ENCODE measurements at regions not wholly inside any gene's neighbourhood (a gene's known extent, or its start where the extent isn't known, plus 50 kb on each side); places are given as distances from the start of the nearest gene placed in this dataset.
"Not testable (repeated sequence)": the region's sequence is repeated elsewhere in the genome, so short reads cannot be mapped to it uniquely, and the experiment has no call there.

DNA sequence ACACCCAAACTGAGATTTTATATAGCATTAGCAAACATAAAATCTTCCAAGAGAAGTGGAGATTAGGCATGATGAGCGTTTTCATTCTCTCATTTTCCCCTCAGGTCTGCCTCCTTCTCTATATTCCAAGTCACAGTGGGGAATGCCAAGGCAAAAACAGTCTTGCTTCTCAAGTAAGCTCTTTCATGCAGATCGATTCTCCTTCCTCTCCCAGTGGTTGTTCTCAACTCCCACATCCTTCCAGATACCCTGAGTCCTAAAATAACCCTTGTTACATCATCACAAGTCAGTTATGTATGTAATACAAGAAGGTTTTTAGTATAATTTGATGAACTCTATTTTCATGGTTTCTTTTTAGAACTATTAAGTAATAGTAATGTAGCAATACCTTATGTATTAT is 150.6 kb downstream of the TXNL1 start:
- DNase-seq = no peak

DNA sequence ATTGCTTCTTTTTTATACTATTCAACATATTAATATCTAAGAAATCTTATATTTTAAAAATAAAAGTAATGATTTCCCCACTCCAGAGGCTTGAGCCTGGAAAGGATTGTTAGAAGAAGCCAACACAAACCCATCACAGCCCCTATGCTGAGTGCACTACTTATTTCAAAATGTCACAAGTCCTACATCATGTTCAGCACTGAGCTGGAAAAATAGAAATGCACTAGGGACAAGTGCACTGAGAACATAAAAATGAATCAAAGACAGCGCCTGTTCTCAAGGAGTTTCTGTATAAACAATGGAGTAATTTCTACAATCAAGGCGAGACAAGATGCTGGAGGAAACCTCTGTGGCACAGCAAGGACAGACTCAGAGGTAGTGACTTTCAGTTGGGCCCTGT is 155.0 kb downstream of the TXNL1 start:
- DNase-seq = no peak

DNA sequence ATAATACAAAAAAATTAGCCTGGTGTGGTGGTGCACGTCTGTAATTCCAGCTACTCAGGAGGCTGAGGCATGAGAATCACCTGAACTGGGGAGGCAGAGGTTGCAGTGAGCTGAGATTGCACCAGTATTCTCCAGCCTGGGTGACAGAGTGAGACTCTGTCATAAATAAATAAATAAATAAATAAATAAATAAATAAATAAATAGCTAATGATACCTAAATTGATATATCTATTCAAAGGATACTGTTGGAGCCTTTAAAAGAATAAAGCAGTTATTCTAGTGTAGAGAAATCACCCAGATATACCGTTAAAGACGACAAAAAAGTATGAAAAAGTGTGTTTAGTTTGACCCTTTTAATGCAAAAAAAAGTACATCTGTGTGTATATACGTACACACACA is 155.6 kb downstream of the TXNL1 start:
- not testable (repeated sequence) for DNase-seq

DNA sequence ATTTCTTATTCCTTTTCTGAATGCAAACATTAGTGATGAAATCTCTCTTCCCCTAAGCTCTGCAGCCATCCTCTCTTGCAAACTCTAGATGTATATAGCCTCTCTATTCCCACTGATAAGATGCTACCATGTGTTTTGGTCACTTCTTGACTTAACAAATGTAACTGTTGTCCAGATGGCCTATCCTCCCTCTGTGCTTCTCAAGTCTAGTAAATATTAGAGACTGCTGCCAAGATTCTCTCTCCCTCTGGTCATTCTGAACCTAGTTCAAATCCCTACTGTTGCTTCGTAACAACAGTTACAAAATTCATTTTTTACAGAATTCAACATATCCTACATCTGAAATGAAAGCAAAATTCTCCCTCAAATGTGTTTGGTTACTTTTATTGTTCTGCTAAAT is 156.6 kb downstream of the TXNL1 start:
- no peak for DNase-seq

DNA sequence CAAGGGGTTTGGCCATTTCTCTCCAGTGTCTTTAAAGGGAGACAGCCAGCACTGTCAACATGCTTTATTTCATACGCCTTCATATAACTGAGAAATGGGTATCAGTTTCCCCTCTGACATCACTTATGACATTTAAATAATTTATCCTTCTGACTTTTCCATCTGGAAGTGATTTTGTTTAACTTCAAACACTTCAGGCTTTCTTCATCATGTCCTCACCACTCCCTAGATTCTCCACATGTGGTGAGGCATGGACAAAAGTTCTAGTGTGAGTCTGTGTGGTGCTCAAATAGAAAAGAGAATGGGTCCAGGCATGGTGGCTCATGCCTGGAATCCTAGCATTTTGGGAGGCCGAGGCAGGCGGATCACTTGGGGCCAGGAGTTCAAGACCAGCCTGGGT is 158.6 kb downstream of the TXNL1 start:
- DNase-seq = no peak

DNA sequence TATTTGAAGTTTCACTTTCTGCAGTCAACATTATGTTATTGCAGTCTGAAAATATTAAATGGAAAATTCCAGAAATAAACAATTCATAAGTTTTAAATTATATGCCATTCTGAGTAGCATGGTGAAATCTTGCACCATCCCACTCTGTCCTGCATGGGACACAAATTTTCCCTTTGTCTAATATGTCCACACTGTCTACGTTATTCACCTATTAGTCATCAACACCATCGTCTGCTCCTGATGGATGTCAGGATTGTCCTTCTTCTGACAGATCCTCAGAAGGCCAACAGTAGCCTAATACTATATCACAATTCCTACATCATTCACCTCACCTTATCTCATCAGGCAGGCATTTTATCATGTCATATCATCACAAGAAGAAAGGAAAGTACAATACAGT is 163.1 kb downstream of the TXNL1 start:
- DNase-seq = no peak

DNA sequence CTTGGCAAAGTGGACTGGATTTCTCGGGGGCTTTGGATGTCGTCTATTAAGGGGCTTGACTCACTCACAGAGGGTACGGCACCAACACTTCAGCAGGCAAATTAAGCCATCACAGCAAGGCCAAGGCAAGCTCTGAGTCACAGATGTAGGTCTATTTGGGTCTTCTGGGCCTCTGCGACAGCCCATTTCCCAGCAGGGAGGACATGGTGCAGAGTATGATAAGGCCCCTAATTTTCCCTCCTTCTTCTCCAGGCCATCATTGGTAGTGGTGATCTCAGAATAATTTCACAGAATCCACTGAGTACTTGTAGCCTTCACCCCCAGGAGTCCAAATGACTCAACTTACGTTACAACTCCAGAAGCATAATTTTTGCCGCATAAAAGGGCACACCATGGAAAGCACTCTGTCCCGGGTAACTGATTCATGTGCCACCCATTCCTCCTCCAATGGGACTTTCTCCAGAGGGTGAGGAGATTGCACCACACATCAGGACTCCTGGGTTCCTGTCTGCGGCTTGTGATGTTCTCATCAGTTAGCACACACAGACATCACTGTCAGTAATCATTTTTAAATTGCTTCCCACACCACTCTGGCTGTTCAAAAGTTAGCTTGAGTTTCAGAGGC is 164.9 kb downstream of the TXNL1 start:
- DNase-seq = no peak

DNA sequence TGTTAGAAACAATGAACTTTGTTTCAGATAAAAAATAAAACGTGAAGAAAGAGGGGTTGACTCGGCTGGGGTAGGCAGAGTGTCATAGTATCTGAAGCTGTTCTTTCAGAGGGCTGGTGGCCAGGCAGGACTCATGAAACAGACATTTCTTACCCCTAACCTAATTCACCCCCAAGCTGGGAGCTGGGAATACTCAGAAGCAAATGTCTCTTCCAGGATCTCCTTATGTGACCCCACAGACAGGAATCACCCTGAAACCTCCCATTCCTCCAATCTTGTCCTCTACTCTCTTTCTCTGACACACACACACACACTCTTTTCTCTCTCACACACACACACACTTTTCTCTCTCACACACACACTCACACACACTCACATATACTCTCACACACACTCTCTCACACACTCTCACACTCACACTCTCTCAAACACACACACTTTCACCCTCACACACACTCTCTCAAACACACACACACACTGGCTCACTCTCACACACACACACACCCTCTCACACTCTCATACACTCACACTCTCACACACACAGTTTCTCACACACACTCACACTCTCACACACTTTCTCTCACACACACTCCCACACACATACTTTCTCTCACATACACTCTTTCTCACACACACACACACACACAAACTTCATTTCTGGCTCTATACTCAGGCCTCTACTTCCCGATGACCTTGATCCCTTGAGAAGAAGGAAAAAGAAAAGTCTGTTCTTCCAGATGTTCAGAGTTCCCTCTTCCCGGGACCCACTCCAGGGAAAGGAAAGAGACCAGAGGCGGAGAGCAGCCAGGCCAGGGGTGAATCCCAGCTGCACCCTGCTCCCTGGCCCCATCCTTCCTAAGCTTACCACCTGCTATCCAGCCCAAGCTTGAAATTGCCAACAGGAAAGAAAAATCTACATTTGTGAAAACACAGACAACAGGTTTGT is 167.7 kb downstream of the TXNL1 start:
- no peak for DNase-seq

DNA sequence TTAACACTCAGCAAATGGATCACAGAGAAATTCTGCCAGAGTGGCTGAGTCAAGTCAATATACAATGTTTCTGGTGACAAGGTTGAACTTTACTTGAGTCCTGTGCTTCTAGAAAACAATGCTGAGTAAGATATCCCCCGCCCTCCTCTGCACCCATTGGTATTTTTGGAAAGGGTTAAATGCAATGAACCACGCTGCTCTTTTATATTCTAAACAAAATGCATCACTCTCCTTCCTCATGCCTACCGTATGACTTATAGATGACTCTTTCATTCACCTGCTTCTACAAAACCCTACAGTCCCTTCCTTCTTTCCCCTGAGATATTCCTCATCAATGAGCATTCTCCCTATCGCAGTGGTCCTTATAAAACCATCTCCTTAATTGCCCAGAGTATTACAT is 168.8 kb downstream of the TXNL1 start:
- DNase-seq = no peak

DNA sequence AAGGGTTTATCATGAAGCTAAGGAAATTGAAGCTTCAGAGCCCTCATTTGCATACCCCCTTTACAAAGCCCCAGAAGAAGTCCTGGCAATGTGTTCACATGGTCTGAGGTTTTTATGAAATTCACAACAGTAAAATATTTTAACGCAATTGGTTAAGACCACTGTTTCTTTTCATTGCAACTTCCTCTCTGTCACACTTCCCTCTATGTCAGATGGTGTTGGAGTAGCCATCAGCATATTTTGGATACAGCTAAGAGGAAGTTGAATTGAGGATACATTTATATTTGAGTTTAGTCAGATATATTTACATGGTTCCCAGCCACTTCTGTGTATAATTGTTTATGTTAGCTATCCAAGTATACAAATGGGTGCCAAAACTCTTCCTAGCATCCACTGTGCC is 170.0 kb downstream of the TXNL1 start:
- no peak for DNase-seq

DNA sequence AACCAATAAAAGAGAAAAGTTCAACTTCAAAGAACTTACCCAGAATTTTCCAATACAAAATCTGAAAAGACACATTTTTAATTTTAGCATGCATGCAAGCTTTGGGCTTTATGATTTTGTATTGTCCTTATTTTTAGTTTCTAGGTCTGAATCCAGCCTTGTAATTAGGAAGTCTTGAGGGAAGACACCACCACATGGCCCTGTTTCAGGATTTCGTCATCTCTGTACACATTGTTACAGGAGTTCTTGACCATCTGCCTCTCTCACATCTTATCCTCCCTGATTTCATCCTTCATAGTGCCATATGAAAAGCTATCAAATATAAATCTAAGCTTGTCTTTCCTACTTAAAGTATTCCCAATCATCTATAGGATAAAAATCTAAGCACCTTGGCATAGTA is 176.1 kb downstream of the TXNL1 start:
- DNase-seq = no peak

DNA sequence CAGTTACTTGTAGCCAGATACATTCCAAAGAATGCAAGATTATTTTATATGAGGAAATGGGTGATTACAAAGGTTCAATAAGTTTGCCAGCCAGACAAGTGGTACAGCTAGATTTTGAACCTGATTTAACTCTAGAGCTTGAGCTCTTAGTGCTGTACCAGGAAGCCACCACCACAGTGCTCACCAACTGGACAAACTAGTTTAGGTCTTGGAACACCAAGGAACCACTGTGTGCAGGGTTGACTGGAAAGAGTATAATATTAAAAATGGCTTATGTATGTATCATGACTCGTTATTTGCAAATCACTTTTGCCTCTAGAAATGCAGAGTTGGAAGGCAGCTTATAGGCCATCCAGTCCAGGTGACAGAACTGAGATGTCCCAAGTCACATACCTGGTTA is 177.2 kb downstream of the TXNL1 start:
- DNase-seq = no peak

DNA sequence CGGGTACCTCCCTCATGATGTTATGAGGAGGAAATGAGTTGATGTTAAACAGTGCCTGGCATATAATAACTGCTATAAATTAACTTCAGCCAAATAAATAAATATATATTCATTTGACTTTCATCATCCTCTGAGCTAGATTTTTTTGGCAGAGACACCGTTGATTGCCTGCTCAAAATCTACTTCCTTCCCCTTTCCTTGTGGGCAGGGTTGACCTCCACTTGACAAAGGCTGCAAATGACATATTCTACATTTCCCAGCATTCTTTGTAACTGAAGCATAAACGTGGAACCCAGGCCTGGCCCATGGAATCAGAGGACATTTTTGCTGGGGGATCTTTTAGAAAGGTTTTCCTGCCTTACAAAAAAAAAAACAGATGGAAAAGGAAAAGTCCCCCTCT is 177.8 kb downstream of the TXNL1 start:
- DNase-seq = no peak

DNA sequence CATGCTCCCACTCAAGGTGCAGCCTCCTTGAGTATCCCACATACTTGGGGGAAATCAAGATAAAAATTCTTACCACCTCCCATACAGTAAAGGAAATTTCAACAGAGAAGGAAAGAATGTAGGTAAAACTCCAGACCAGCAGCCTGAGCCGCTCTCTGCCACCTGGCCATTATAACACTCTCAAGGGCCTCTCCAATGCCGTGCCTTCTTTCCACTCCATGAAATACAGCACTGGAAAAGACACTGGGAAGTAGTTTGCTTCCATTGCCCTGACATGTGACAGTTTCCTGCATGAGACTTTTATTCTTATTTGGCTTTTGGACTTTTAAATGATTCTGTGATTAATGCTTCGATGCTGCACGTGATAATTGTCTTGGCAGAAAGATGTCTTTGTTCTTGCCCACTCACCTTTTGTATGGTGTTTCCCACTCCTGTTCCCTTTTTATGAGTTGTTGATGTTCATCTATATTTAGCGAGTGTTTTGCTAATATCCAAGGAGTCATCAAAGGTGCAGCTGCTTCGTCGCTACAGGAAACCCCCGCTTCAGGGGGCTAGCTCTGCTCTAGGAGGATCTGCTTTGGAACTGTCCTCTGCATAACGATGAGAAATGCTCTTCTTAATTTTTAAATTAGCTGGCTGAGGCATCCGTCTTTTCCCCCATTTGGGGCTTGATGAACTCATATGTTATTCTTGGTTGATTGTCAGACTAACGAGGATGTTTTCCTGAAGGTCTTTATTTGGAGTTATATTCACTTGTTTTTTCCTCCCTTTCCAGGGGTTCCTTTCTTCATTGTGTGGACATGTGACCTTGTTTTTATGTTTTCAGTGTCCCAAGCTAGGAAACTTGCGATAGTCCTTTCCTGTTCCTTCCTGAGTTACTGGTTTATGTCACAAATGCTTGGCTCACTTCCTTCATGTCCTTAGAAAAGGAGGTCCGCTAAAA is 179.4 kb downstream of the TXNL1 start:
- DNase-seq = no peak

DNA sequence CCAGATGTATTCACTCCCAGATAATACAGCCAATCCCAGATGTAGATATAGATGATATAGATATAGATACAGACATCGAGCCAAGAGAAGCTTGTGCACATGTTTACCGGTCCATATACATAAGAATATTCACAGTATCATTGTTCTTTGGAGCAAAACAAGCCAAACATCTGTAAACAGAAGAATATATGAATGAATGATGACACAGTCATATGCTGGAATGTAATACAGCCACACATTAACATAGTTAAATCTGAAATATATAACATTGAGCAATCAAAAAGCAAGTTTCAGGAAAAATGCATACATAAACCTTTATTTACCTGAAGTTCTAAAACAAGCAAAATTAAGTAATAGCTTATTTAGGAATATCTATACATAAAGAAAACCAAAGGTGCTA is 182.5 kb downstream of the TXNL1 start:
- DNase-seq = no peak

DNA sequence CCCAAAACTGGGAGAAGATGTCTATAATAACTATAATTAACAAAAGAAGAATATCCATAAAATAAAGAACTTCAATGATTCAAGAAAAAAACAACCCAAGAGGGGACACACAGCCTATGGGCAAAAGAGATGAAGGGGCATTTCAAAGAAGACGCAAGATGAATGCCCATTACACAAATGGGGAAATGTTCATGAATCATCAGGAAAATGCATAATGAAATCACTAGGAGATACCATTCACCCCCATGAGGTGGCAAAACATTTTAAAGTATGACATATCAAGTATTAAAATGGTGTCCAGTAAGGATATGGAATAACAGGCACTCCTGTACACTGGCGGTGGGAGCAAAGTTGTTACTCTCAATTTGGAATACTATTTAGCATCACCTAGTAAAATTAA is 183.3 kb downstream of the TXNL1 start:
- DNase-seq = no peak

DNA sequence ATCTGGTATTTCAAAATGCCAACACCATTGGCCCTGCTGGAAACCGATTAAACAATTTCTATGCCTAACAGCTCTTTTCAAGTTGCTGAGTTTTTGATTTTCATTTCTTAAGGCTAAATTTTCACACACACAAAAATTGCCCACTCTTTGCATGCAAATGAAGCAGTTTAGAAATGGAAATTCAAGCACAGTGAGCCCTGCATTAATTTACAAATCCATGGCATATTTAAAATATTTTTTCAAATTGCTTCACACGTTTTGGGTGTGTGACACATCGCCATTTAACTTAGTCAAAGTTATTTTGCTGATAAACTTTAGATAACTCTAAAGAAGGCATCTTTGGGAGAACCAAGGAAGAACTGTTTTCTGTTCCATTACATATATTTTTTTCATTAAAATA is 184.8 kb downstream of the TXNL1 start:
- no peak for DNase-seq

DNA sequence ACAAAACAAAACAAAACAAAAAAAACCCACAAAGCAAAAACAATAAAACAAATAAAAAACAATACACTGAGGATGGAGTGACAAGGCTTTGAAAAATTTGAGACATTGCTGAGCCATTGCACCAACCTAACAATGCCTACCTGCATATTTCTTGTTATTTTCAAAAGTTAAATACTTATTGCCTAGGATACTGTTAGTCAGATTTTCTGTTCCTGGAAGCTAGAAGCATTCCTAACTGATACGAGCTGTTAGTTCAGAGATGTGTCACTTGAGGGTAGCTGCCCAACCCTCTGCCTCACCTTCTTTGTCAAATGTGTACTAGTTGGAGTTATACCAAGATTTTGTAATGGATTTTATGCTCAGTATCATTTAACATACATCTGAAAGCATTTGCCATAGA is 187.2 kb downstream of the TXNL1 start:
- no peak for DNase-seq

DNA sequence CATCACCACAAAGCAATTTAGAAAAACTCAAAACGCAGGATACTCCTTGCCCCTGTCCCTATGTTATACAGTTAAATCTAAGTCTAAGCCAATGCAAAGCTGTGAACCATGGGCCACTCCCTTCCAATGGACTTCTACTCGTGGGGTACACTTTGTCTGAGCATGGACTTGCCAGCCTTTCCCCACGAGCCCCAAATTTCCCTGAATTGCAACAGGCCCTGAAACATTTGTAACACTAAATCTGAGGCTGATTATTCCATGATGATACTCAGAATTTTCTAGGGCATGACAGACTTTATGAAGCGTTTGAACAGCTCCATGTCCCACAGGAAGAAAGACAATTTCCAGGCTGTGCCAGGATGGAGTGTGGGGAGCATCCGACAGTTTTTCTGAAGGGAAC is 189.6 kb downstream of the TXNL1 start:
- no peak for DNase-seq

DNA sequence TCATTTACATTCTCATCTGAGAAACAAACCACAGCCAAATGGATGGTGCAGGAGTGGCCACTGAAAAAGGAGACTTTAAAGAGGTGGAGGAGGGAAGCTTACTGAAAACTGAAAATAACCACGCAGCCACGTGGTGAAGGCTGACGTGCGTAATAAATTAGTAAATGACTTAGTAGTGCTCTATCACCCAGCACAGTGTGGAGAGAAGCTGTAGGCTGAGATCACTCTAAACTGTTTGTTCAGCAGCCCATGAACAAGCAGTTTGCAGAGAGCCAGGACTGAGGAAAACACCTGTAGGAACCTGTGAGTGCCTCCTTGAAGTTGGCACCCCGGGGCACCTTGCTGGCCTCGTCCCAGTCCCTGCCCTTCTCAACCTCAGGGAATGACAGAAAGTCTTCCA is 193.0 kb downstream of the TXNL1 start:
- no peak for DNase-seq

DNA sequence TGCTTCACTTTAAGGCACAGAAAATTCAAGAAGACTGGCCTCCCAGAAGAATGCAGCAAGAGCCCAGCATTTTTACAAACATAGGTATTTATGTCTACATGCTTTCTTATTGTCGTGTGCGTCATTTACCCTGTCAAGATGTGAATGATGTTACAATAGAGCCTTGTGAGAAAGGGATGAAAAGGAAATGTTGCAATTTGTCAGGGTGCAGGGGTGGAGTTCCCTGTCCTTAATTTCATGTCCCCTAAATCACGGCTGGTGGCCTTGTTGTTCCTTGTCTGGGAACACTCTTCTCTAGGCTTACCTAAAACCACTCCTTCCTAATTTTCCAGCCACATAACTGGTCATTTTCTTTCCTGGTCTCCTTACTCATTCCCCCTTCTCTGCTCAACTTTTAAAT is 194.2 kb downstream of the TXNL1 start:
- DNase-seq = no peak

DNA sequence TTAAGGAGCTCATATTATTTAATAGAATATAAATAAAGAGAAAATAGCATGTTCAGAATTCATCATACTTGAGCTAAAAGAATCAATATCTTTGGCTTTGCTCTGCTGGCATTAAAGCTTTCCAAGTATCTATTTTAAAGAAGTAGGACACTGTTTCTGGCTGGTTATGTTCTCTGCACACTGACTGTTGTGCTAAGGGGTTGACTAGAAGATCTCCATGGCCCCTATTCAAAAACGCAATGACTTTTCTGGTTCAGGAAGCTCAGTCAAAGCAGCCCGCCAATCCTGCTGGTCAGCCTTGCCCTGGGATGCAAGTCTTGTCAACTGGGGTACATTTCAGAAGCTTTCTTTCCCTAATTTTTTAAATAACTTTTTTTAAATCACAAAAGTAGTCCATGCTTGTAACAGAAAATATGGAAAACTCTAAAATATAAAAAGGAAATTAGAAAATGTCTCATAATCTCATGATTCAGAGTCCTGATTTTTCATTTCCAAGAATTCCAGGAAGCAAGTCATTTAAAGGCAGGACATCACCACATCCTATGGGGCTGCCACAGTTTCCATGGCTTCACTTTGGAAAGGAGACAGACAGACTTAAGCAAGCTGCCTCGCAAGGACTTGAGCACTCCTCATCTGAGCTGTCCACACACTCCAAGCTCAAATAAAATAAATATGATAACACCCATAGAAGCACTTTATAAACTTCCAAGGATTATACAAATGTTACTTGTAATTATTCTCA is 195.1 kb downstream of the TXNL1 start:
- no peak for DNase-seq

DNA sequence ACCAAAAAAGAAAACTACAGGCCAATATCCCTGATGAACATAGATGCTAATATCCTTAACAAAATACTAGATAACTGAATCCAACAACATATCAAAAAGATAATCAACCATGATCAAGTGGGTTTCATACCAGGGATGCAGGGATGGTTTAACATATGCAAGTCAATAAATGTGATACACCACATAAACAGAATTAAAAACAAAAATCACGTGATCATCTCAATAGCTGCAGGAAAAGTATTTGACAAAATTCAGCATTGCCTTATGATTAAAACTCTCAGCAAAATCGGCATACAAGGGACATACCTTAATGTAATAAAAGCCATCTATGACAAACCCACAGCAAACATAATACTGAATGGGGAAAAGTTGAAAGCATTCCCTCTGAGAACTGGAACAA is 199.9 kb downstream of the TXNL1 start:
- DNase-seq = not testable (repeated sequence)

Data from NCI-H146 (cell line).